Amniotic stem cell (primary cell): ENCODE measurements at regions not wholly inside any gene's neighbourhood (a gene's known extent, or its start where the extent isn't known, plus 50 kb on each side); places are given as distances from the start of the nearest gene placed in this dataset.

Source experiments
- DNase-seq: peaks from one replicate; lab custom pipeline; 2025; lab: John Stamatoyannopoulos, UW

DNA sequence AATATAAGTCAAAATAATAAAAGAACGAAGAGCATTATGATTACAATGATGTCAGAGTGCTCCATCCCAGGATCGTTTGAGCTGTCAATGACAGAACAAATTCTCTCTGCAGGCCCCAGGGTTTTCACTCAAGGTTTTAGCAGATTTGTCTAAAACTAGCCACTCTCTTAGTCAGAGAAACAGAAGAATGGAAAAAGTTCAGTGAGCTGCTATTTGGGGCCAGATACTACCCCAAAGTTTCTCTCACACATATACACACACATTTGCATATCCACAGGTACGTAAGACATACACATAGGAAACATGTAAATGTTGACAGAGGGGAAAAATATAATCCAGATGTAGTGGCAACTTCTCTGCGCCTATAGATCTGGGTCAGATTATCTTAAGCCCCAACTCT, 76.3 kb upstream of the SEMA6A start:
- DNase-seq, result no peak

DNA sequence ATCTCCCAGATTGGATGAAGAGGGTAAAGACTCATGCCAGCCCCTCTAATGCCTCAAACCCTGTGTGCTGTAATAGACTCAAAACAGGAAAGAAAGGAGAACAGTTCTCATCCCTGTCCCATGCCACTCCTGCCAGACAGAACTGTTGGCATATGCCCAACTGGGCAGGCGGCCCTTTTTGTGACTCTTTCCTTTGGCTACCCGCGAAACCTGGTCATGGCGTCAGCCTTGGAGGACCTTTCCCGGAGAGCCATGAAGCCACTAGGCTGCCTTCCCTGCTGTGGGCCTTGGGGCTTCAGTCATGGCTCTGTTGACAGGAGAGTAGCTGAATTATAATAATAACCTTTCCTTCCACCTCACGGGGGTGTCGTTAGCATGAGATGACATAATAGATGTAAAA, 75.9 kb upstream of the SEMA6A start:
- DNase-seq, result no peak

DNA sequence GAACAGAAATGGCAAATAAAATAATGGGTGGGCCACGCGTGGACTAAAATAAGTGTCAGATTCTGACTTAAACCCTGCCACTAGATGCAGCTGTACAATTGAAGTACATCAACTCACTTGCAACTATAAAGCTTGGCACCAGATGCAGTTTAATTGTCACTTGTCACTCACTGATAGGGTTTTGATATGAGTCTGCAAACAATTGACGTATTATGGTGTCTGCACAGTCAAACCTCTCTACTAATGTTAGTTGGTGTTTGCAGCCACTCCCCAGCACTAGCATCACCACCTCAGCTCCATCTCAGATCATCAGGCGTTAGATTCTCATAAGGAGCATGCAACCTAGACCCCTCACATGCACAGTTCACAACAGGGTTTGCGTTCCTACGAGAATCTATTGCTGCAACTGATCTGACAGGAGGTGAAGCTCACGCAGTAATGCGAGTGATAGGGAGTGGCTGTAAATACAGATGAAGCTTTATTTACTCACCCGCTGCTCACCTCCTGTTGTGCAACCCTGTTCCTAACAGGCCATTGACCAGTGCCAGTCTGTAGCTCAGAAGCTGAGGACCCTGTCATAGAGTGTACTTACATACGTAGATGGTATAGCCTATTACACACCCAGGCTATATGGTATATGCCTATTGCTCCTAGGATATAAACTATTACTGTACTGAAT, 72.1 kb upstream of the SEMA6A start:
- no peak for DNase-seq

DNA sequence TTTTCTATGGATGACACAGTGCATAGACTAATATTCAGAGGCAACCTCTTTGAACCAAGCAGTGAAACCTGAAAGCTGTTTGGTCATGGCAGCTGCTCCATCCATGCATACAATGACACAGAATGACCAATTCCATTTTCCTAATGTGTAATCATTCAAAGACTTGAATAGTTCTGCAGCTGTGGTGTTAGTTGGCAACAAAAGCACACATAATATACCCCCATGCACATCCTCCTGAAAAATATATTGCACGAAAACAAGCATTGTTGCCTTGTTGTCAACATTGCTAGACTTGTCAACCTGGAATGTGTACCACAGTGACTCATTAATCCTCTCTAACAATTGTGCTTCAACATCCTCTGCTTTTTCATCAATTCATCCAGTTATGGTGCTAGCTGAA, 71.0 kb upstream of the SEMA6A start:
- no peak for DNase-seq

DNA sequence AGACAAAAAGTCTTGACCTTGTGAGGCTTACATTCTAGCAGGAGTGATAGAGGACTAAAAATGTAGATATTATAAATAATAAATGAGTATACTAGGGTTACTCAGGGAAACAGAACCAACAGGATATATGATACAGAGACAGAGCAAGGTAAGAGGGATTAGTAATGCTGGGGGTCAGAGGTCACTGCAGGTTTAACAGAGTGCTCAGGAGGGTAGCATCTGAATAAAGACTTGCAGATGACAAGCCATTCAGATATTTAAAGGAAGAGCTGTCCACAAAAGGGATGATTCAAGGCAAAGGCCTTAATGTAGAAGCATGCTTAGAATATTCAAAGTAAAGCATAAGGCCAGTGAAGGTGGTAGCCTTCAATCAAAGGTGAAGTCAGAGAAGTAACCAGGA, 65.6 kb upstream of the SEMA6A start:
- DNase-seq, result no peak

DNA sequence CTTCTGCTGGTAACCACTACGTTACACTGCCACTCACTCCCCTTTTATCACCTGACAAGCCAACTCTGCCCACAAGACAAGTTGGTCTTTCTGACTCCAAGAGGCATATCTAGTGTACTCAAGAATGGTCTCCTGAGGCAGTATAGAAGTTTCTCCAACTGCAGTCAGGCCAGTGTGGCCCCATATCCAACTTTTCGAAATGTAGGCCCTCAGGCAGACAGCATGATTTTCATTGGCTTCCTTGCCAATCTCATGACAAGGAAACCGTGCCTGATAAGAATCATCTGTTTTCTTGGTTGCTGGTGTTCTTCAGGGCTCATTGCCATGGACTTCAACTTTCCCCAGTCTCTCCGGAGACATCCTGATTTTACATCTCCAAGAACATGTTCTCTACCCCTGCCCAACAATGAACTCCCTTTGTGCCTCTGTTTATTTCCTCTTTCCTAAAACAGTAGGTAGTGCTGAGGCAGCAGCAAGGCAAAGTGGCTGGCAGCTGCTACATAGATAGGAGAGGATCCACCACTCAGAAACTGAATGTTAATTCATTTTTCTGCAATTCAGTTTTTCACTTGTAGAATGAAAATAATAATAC, 62.6 kb upstream of the SEMA6A start:
- DNase-seq, result no peak

DNA sequence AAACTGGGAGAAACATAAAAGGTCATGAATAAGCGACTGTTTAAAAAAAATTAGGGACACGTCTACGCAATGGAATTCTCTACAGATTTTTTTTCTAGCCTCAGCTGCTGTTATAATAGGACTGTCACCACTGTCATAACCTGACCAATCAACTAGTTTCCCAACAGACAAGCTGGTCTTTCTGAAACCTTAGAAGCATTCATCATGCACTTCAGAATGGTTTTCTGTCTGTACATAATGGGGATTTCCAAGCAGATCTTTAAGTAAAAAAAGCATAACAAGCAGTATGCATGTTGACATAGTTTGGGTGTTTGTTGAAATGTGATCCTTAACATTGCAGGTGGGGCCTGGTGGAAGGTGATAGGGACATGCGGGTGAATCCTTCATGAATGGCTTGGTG, 58.3 kb upstream of the SEMA6A start:
- no peak for DNase-seq

DNA sequence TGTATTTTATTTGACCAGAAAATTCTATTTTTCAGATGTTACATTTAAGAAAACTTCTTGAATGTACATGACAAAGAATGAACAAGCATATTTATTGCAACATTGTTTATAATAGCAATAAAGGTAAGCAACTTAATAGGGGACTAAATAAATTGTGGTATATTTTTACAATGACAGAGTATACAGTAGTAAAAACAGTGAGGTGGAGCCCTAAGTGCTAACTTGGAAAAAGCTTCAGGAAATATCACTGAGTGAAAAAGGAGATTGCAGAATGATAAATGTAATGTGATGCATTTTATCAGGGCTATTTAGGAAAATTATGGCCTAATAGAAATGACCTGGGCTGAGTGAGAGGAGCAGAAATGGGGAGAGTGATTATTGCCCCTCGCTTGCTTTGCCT, 56.5 kb upstream of the SEMA6A start:
- no peak for DNase-seq

DNA sequence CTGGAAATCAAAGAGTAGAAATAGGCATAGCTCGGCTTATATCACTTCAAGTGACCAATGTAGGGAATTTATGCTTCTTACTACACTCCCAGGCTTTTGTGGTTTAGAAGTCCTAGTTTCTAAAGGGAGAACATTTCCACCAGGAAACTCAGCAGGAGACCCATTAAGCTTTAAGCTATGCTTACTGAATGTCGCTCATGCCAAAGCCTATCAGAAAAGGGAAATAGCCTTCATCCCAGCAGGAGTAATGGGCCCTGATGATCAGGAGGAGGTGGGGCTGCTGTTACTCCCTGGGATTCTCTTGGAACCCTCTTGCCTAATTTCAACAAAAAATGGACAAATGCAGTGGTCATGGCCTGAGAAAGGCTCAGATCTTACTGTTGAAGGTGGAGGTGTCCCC, 54.5 kb upstream of the SEMA6A start:
- no peak for DNase-seq

DNA sequence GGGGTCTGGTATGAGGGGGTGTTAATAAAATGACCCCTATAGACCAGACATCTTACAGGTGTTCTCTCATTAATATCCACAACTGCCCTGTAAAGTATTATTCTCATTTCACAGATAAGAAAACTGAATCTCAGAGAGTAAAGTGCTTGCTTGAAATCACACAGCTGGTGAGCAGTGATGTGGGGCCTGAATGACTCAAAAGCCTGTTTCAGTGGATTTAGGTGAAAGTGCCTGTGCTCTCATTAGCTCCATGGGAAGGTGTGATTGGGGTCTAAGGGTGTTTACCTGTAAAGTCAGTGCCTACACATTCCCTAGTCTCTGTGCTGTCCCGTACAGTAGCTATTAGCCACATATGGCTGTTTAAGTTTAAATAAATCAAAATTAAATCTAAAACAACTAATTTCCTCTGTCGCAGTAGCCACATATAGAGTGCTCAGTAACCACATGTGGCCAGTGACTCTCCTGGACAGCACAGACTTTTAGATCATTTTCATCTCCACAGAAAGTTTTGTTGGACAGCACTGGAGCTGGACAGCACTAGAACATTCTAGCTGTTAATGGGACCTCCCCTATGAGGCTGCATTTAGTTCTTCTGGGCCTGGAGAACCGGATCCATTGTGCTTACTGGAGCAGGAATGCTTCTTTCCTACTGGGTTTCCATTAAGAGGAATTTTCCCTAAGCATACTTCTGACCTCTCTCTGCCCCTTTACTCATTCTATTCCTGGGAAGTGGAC, 52.5 kb upstream of the SEMA6A start:
- DNase-seq, result no peak

DNA sequence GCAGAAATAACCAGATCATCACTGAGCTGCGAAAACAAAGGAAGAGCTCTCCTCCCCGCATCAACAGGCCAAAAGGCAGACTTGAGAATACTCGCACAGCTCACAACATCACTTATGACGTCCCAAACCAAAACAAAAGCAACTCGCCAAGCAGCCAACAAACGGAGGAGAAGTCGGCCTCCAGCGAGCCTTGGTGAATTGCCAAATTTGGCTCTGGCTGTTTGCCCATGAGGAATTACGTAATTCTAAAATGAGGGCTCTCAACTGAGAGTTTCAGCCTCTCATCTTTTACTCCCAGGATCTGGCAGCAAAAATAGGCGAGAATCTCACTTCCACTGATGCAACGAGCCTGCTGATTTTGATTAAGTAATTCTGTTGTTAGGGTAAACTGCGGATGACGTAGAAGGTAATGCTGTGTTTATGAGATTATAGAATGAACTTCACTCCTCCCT, 51.7 kb upstream of the SEMA6A start:
- DNase-seq, result no peak
